Activated CD4-positive, alpha-beta T cell treated with anti-CD3 and anti-CD28 coated beads for 48 hours (primary cell): ENCODE measurements at regions not wholly inside any gene's neighbourhood (a gene's known extent, or its start where the extent isn't known, plus 50 kb on each side); places are given as distances from the start of the nearest gene placed in this dataset.
"Not testable (repeated sequence)": the region's sequence is repeated elsewhere in the genome, so short reads cannot be mapped to it uniquely, and the experiment has no call there.

Source experiments
- DNase-seq: peaks from one replicate; pipeline ENCODE4 v3.0.0-alpha.2; 2020

DNA sequence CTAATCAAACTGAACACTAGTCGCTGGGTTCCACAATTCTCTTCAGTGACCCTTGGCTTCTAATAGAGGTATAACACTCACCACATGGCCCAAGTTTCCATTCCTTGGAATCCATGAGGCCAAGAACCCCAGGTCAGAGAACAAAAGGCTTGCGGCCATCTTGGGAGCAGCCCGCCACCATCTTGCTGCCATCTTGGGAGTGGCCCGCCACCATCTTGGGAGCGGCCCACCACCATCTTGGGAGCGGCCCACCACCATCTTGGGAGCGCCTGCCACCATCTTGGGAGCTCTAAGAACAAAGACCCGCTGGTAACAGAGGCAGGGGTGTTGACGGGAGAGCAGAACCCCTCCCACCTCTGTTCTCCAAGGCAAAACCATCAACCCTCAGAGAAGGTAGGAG lies 493.4 kb downstream of the MATN1 start:
- no peak for DNase-seq

- DNase-seq, result no peak
Observed at GRCh38 chr1:30229557-30229956, 493.8 kb downstream of the MATN1 start.

GRCh38 chr1:30226648-30227047 lies 496.7 kb downstream of the MATN1 start:
- no peak for DNase-seq

DNA sequence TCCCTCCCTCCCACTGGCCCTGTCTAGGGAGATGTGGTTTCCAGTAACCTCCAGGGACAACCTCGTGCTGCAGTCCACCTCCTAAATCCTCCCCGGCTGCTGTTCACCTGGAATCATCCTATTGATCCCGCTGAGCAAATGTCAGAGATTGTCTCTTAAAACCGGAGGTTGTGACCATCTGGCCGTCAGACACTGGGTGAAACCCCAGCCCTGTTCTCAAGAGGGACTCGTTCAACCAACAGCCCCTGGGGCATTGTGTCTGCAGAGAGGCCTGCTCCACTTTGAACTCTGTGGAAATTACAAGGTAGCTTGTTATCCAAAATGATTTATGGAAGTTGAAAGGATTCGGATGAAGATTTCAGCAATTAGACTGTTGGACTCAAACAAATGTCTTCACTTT lies 498.0 kb downstream of the MATN1 start:
- DNase-seq, result no peak

- no peak for DNase-seq
Observed at GRCh38 chr1:30219675-30220074, 503.7 kb downstream of the MATN1 start.

- no peak for DNase-seq
Observed at GRCh38 chr1:30218438-30218837, 504.9 kb downstream of the MATN1 start.

DNA sequence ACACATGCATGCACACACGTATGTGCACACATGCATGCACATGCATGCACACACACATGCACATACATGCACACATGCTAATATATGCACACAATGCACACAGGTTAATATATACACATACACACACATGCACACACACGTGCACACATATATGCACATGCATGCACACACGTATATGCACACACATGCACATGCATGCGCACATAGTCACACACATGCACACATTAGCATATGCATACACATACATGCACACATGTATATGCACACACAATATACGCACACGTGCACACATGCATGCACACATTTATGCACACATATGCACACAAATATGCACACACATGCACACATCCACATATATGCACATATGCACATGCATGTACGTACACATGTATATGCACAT lies 506.8 kb downstream of the MATN1 start:
- no peak for DNase-seq

DNA sequence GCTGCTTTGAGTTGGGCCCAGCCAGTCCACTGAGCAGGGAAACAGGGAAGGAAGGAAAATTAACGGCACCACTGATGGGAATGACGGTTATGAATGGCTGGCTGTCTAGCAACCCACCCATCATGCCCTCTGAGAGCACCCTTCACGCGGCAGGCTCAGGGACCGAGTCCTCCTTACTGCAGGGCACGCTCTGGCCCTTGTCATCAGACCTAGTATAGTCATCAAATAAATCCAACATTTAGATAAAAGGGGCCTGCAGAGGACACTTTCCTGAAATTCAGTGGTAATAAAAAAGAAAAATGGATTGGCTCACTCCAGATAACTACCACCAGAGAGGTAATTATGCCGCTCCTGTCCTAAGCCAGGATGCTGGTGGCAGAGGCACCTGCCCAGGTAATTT lies 509.4 kb downstream of the MATN1 start:
- DNase-seq, result no peak

GRCh38 chr1:30207962-30208361 lies 515.4 kb downstream of the MATN1 start:
- not testable (repeated sequence) for DNase-seq

GRCh38 chr1:30206631-30207030 lies 516.8 kb downstream of the MATN1 start:
- not testable (repeated sequence) for DNase-seq

DNA sequence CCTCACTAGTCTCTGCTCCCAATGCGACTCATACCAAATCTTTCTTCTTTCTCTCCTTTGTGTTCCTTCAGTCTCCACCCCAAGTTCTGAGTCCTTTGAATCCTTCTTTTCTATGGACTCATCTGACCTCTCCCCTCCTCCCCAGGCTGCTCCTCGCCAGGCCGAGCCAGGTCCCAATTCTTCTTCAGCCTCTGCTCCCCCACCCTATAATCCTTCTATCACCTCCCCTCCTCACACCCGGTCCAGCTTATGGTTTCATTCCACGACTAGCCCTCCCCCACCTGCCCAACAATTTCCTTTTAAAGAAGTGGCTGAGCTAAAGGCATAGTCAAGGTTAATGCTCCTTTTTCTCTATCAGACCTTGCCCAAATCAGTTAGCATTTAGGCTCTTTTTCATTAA lies 518.5 kb downstream of the MATN1 start:
- DNase-seq, result not testable (repeated sequence)

GRCh38 chr1:30201015-30201414 lies 522.4 kb downstream of the MATN1 start:
- DNase-seq, result no peak

DNA sequence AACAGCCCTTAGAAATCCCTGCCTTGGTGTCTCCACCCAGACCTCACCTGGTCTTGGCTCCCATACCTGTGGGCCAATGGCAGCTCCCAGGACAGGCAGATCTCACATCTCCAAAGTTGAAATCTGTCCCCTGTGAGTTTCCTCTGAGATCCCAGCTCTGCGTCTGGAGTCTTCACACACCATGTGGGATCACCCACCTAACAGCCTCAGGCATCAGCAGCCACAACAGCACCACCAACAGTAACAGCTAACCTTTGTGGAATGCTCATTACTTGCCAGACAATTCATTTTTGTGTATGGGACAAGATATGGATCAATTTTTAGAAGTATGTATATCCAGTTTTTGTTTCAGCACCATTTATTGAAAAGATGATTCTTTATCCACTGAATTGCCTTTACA lies 523.2 kb downstream of the MATN1 start:
- no peak for DNase-seq

DNA sequence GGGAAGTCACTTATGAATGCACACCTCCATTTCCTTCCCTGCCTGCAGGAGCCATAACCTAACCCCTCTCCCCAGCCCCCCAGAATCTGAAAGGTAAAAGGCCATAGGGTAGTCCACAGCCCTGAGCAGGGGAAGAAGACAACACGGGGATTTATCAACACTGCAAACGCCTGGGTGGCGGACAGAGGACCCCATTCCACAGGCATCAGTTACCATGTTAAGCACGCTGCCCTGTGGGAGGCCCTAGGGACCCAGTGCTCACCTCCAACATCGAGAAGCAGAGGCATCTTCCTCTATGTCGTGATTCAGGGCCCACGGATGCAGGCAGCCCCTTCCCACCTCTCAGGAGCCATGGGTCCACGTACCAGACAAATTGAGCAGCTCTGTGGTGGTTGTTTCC lies 523.8 kb downstream of the MATN1 start:
- no peak for DNase-seq

DNA sequence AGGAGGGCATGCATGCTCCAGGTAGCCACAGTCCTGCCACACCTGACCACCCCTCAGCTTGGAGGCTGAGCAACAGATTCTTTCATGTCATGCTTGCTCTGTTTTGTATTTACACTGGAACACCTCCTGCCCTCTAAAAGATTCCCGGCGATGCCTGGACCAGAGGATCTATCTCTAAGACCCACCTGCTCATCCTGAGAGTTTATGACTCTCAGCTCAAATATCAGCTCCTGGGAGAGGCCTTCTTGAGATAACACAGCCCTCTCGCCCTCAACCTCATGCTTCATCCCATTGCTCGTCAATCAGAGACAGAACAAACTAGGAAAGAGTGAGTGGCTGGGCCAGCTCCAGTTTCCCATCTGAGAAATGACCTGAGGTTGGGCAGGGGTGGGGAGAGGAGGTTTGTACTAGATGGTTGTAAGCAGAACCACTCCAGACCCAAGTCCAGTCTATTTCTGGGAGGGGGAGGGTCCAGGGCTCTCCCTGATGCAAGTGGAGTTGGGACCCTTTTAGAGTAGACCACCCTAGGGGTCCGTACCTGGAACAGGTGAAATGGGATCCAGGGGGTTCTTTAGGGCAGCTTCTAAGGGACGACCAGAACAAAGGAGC lies 524.5 kb downstream of the MATN1 start:
- DNase-seq, result no peak

DNA sequence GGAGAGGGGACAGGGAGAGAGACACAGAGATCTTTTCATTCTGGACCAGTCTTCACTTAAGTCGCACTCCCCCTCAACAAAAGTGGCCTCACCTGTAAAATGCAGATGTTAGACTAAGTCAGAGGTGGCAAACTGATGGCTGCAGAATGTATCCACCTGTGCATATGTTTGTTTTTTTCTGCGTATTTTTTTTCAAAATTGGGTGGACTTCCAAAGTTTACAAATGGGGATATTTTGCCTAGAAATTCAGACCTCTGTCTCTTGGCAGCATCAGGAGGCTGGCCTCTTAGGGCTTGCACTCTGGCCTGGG lies 525.0 kb downstream of the MATN1 start:
- no peak for DNase-seq

GRCh38 chr1:30197639-30198450 lies 525.5 kb downstream of the MATN1 start:
- DNase-seq, result no peak

DNA sequence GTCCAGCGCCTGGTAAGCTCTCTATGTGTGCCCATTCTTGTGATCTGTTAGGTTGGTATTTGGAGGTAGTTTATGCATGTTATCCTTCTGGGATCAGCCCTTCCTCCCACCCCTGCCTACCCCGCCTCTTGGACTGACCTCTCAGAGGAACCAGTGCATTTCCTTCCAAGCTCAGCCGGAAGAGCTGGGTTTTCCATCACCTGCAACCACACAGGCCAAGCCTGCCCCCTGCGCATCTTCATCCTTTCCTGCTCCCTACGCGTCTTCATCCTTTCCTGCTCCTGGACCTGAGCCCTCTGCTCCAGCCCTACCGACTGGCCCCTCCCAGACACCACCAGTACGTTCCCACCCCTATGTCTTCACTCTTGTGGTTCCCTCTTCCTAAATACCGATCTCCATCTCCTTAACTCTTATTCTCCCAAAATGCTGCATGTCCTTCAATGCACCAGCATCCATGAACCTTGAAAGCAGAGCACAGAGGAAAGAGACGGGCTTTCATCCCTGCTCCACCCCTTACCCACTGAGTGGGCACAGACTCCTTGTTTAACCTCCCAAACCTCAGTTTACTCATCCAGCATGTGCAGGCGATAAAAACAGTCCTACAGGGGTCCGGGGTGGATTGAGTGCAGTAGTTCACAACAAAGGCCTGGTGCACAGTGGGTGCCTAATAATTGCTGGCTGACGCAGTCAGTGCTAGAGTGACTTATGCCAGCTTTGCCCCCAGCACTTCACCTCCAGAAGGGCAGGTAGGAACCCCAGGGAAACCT lies 526.3 kb downstream of the MATN1 start:
- no peak for DNase-seq

- no peak for DNase-seq
Observed at GRCh38 chr1:30196457-30196856, 526.9 kb downstream of the MATN1 start.

DNA sequence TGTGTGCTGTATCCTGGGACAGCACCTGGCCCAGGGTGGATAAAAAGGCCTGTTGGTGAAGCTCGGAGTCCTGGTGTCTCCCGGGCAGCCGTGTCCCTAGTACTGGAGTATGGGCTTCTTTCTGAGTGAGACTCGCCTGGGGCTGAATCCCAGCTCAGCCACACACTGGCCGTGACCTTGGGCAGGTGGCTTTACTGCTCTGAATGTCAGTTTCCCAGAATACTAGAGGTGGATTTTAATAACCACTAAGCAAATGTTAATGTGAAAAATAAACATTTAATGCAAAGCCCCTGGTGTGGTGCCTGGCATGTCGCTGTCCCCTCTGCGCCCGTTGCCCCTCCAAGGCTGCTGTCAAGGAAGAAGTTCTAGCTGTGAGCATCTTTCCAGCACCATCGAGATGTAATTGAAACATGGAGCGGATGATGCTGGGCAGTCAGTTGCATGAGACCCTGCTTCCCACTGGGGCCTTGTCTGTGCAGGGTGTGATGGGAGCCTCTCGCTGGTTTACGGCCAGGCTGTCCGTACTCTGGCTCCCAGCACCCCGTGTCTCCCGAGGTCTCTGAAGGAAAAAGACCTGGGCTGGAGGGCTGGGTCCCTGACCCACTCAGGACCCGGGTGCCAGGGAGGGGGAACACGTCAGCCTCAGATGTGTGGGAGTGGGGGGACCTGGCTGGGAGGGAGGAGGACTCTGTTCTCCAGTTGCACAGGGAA lies 527.8 kb downstream of the MATN1 start:
- no peak for DNase-seq

GRCh38 chr1:30194741-30195423 lies 528.5 kb downstream of the MATN1 start:
- no peak for DNase-seq

DNA sequence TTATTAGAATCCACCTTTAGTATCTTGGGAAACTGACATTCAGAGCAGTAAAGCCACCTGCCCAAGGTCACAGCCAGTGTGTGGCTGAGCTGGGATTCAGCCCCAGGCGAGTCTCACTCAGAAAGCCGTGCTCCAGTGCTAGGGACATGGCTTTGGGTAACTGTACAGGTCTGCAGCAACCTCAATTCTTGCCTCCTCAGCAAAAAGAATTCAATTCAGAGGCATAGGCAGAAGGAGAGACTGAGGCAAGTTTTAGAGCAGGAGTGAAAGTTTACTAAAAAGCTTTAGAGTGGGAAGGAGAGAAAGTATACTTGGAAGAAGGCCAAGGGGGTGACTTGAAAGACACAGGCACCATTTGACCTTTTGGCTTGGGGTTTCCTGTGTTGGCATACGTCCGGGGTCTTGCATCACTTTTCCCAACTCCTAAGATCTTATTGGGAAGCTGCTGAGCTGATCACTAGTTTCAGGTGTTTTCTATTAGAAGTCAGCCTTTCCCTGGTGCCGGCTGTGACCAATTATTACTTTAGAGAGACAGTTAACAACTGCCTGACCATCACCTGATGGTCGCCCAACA lies 529.3 kb downstream of the MATN1 start:
- no peak for DNase-seq
